ENCODE measurements at regions not wholly inside any gene's neighbourhood (a gene's known extent, or its start where the extent isn't known, plus 50 kb on each side); places are given as distances from the start of the nearest gene placed in this dataset.

- no peak for TF ChIP-seq ERG (CRISPR knock-in tag; IDR thresholded peaks at IDR 0.05)
- TF ChIP-seq STAT6 (CRISPR knock-in tag; conservative IDR thresholded peaks at IDR 0.05; ENCODE audit: low read depth), result no peak
- TF ChIP-seq ATF3 (CRISPR knock-in tag; conservative IDR thresholded peaks at IDR 0.05), result no peak
- TF ChIP-seq IRF1 (CRISPR knock-in tag; IDR thresholded peaks at IDR 0.05), result no peak
- no peak for TF ChIP-seq USF1 (CRISPR knock-in tag; IDR thresholded peaks at IDR 0.05)
- no peak for TF ChIP-seq ATF1 (CRISPR knock-in tag; IDR thresholded peaks at IDR 0.05)
- H3K9me3 Mint-ChIP-seq, result peaks cover 8% of the 10 kb centered on the region
- H3K4me1 Mint-ChIP-seq, result peaks cover 10% of the 10 kb centered on the region
- DNase-seq (ENCODE audit: low spot score) (no peak), ATAC-seq (no peak)
- ChIA-PET POLR2A (no interaction called here), CTCF (no interaction called here)
- H3K36me3 Mint-ChIP-seq, result no peaks in the 10 kb centered on the region
- H3K4me3 Mint-ChIP-seq, result no peak overlapping the region
- peaks cover 4% of the 10 kb centered on the region for H3K27me3 Mint-ChIP-seq (ENCODE audit: low read depth)
- no peak overlapping the region for H3K27ac Mint-ChIP-seq
Measured at GRCh38 chr10:15457382-15457781, 86.3 kb upstream of the FAM171A1 start.

GRCh38 chr10:15455456-15455855, 84.4 kb upstream of the FAM171A1 start:
- DNase-seq (ENCODE audit: low spot score) (no peak), ATAC-seq (no peak)
- peaks cover 17% of the 10 kb centered on the region for H3K4me1 Mint-ChIP-seq
- CTCF ChIA-PET, result no interaction called here
- peaks cover 8% of the 10 kb centered on the region for H3K9me3 Mint-ChIP-seq
- peaks cover 4% of the 10 kb centered on the region for H3K27me3 Mint-ChIP-seq (ENCODE audit: low read depth)
- POLR2A ChIA-PET, result no interaction called here
- no peak overlapping the region for H3K27ac Mint-ChIP-seq
- no peak overlapping the region for H3K4me3 Mint-ChIP-seq
- no peak for TF ChIP-seq MYBL2 (CRISPR knock-in tag; IDR thresholded peaks at IDR 0.05)
- no peak for TF ChIP-seq CREM (CRISPR knock-in tag; IDR thresholded peaks at IDR 0.05)
- no peak for TF ChIP-seq SOX15 (CRISPR knock-in tag; IDR thresholded peaks at IDR 0.05)
- no peaks in the 10 kb centered on the region for H3K36me3 Mint-ChIP-seq

GRCh38 chr10:15453926-15454325, 82.8 kb upstream of the FAM171A1 start:
- peaks cover 4% of the 10 kb centered on the region for H3K27me3 Mint-ChIP-seq (ENCODE audit: low read depth)
- ChIA-PET POLR2A (no interaction called here), CTCF (interaction anchor here (0.6 kb wide), 1 partner anchor 268 kb away, joined by 3 read pairs; no protein-coding TSS in a partner anchor)
- no peaks in the 10 kb centered on the region for H3K36me3 Mint-ChIP-seq
- peaks cover 8% of the 10 kb centered on the region for H3K9me3 Mint-ChIP-seq
- no peak overlapping the region for H3K27ac Mint-ChIP-seq
- no peak for ATAC-seq
- peaks cover 17% of the 10 kb centered on the region for H3K4me1 Mint-ChIP-seq
- H3K4me3 Mint-ChIP-seq, result no peak overlapping the region
- DNase-seq (ENCODE audit: low spot score), result no peak
- TF ChIP-seq ZNF281 (CRISPR knock-in tag; IDR thresholded peaks at IDR 0.05) (no peak), CREB1 (CRISPR knock-in tag; IDR thresholded peaks at IDR 0.05) (no peak), NR2C2 (CRISPR knock-in tag; IDR thresholded peaks at IDR 0.05) (no peak), ZNF532 (CRISPR knock-in tag; IDR thresholded peaks at IDR 0.05; ENCODE audit: borderline replicate concordance) (no peak), PRDM15 (CRISPR knock-in tag; IDR thresholded peaks at IDR 0.05) (no peak), ZMAT4 (CRISPR knock-in tag; IDR thresholded peaks at IDR 0.05) (no peak)
